Mesenteric fat pad (tissue), 1 donor: ENCODE measurements at regions not wholly inside any gene's neighbourhood (a gene's known extent, or its start where the extent isn't known, plus 50 kb on each side); places are given as distances from the start of the nearest gene placed in this dataset.
"Not testable (repeated sequence)": the region's sequence is repeated elsewhere in the genome, so short reads cannot be mapped to it uniquely, and the experiment has no call there.

Source experiments
- DNase-seq: peaks from one replicate; pipeline ENCODE4 v3.0.0-alpha.2; 2020; ENCODE audit warnings: low spot score
- donor health status: DM: yes; HTN: yes; CAD: no.

GRCh38 chr2:53209679-53210458 lies 557.7 kb upstream of the CHAC2 start:
- no peak for DNase-seq

GRCh38 chr2:53208815-53209214 lies 558.8 kb upstream of the CHAC2 start:
- no peak for DNase-seq

- not testable (repeated sequence) for DNase-seq
Observed at GRCh38 chr2:53206226-53206625, 561.4 kb upstream of the CHAC2 start.

GRCh38 chr2:53202063-53202462 lies 565.5 kb upstream of the CHAC2 start:
- no peak for DNase-seq

- no peak for DNase-seq
Observed at GRCh38 chr2:53200072-53200471, 567.5 kb upstream of the CHAC2 start.

- no peak for DNase-seq
Observed at GRCh38 chr2:53188851-53189510, 578.6 kb upstream of the CHAC2 start.

GRCh38 chr2:53183581-53183980 lies 584.0 kb upstream of the CHAC2 start:
- no peak for DNase-seq

- no peak for DNase-seq
Observed at GRCh38 chr2:53182601-53183000, 585.0 kb upstream of the CHAC2 start.

- no peak for DNase-seq
Observed at GRCh38 chr2:53181759-53182158, 585.8 kb upstream of the CHAC2 start.

GRCh38 chr2:53177327-53177726 lies 590.3 kb upstream of the CHAC2 start:
- DNase-seq, result no peak

- no peak for DNase-seq
Observed at GRCh38 chr2:53174539-53174938, 593.1 kb upstream of the CHAC2 start.

GRCh38 chr2:53173698-53174455 lies 593.7 kb upstream of the CHAC2 start:
- DNase-seq, result no peak

GRCh38 chr2:53173091-53173490 lies 594.5 kb upstream of the CHAC2 start:
- DNase-seq, result no peak

- no peak for DNase-seq
Observed at GRCh38 chr2:53170466-53170865, 597.1 kb upstream of the CHAC2 start.

GRCh38 chr2:53167227-53167626 lies 600.4 kb upstream of the CHAC2 start:
- no peak for DNase-seq

GRCh38 chr2:53150146-53150545 lies 617.5 kb upstream of the CHAC2 start:
- DNase-seq, result no peak

GRCh38 chr2:53148221-53148620 lies 619.4 kb upstream of the CHAC2 start:
- DNase-seq, result no peak

GRCh38 chr2:53131416-53131815 lies 636.2 kb upstream of the CHAC2 start:
- no peak for DNase-seq

- no peak for DNase-seq
Observed at GRCh38 chr2:53130441-53130943, 637.1 kb upstream of the CHAC2 start.

GRCh38 chr2:53129851-53130250 lies 637.8 kb upstream of the CHAC2 start:
- DNase-seq, result no peak

- no peak for DNase-seq
Observed at GRCh38 chr2:53127061-53127650, 640.4 kb upstream of the CHAC2 start.

- DNase-seq, result no peak
Observed at GRCh38 chr2:53114991-53115390, 652.6 kb upstream of the CHAC2 start.
